ENCODE measurements at regions not wholly inside any gene's neighbourhood (a gene's known extent, or its start where the extent isn't known, plus 50 kb on each side); places are given as distances from the start of the nearest gene placed in this dataset.

GRCh38 chr6:166021429-166021828 is 146.2 kb downstream of the TBXT start:
- intact Hi-C loops (cut with micrococcal nuclease; ENCODE audit: unreplicated experiment) (no loop called here), in situ Hi-C loops (cut with HindIII; ENCODE audit: low pct_unique_long_range_greater_than_20kb, low sequenced_read_pairs) (no loop called here)
- no peak for DNase-seq (ENCODE audit: low read depth, low spot score)
- no peak overlapping the region for H3K27ac ChIP-seq (ENCODE audit: low read length)
- no peaks in the 10 kb centered on the region for H3K36me3 ChIP-seq (ENCODE audit: control insufficient read depth, insufficient read depth, low read length)
- ChIA-PET CTCF (no interaction called here), POLR2A (interaction anchor here (0.5 kb wide), 1 partner anchor 164 kb away, joined by 3 read pairs; no protein-coding TSS in a partner anchor)
- no peaks in the 10 kb centered on the region for H3K4me1 ChIP-seq (ENCODE audit: control insufficient read depth, insufficient read depth, low read length)
- ATAC-seq: no peak
- no peak for TF ChIP-seq TCF7L2 (IDR thresholded peaks at IDR 0.05; ENCODE audit: low read depth, low read length)
- no peak for TF ChIP-seq POLR2AphosphoS5 (IDR thresholded peaks at IDR 0.05; ENCODE audit: low read depth, low read length)
- TF ChIP-seq SIN3A (IDR thresholded peaks at IDR 0.05; ENCODE audit: borderline replicate concordance, insufficient read depth, low read depth, low read length): no peak
- no peak for TF ChIP-seq REST (IDR thresholded peaks at IDR 0.05; ENCODE audit: insufficient read depth in 1 of 2, low read depth in 2 of 2, low read length in 1 of 2)
- no peak for TF ChIP-seq CTCF (IDR thresholded peaks at IDR 0.05)
- H3K4me3 ChIP-seq (ENCODE audit: low read depth in 2 of 2, low read length in 2 of 2): no peak overlapping the region
- no TSS peak for BruUV-seq (replicated peaks)
- peaks cover 12% of the 10 kb centered on the region; the same call in 1 of the 2 replicates for H3K9me3 ChIP-seq (ENCODE audit: control insufficient read depth, insufficient read depth, low read depth, low read length)
- H3K27me3 ChIP-seq (ENCODE audit: control insufficient read depth, insufficient read depth, low read length): no peaks in the 10 kb centered on the region

GRCh38 chr6:166019214-166019613 is 148.4 kb downstream of the TBXT start:
- no peak for TF ChIP-seq POLR2AphosphoS5 (IDR thresholded peaks at IDR 0.05; ENCODE audit: low read depth, low read length)
- no peak for TF ChIP-seq TCF7L2 (IDR thresholded peaks at IDR 0.05; ENCODE audit: low read depth, low read length)
- TF ChIP-seq REST (IDR thresholded peaks at IDR 0.05; ENCODE audit: insufficient read depth in 1 of 2, low read depth in 2 of 2, low read length in 1 of 2): no peak
- no peak for TF ChIP-seq SIN3A (IDR thresholded peaks at IDR 0.05; ENCODE audit: borderline replicate concordance, insufficient read depth, low read depth, low read length)
- no peak for TF ChIP-seq CTCF (IDR thresholded peaks at IDR 0.05)
- CTCF ChIA-PET: no interaction called here
- no peak overlapping the region for H3K4me3 ChIP-seq (ENCODE audit: low read depth in 2 of 2, low read length in 2 of 2)
- POLR2A ChIA-PET: no interaction called here
- ATAC-seq: no peak
- H3K4me1 ChIP-seq (ENCODE audit: control insufficient read depth, insufficient read depth, low read length): no peaks in the 10 kb centered on the region
- in situ Hi-C loops (cut with HindIII; ENCODE audit: low pct_unique_long_range_greater_than_20kb, low sequenced_read_pairs): no loop called here
- peaks cover 15% of the 10 kb centered on the region; the same call in 1 of the 2 replicates for H3K9me3 ChIP-seq (ENCODE audit: control insufficient read depth, insufficient read depth, low read depth, low read length)
- no peaks in the 10 kb centered on the region for H3K27me3 ChIP-seq (ENCODE audit: control insufficient read depth, insufficient read depth, low read length)
- intact Hi-C loops (cut with micrococcal nuclease; ENCODE audit: unreplicated experiment): no loop called here
- no peak for DNase-seq (ENCODE audit: low read depth, low spot score)
- no TSS peak for BruUV-seq (replicated peaks)
- H3K36me3 ChIP-seq (ENCODE audit: control insufficient read depth, insufficient read depth, low read length): no peaks in the 10 kb centered on the region
- H3K27ac ChIP-seq (ENCODE audit: low read length): no peak overlapping the region

Data from Panc1 (cell line).